Activated CD8-positive, alpha-beta memory T cell treated with anti-CD3 and anti-CD28 coated beads for 36 hours (primary cell): ENCODE measurements at regions not wholly inside any gene's neighbourhood (a gene's known extent, or its start where the extent isn't known, plus 50 kb on each side); places are given as distances from the start of the nearest gene placed in this dataset.
"Not testable (repeated sequence)": the region's sequence is repeated elsewhere in the genome, so short reads cannot be mapped to it uniquely, and the experiment has no call there.

ENCODE experiments used
- CTCF ChIA-PET: fragments of 350-600 bp; sonication (Branson Sonifier 250); formaldehyde crosslinking; loops from one replicate; lab custom pipeline; 2021; ENCODE audit warnings: antibody characterized with exemption; lab: Charles Lee
- POLR2A ChIA-PET: fragments of 350-600 bp; sonication (Branson Sonifier 250); formaldehyde crosslinking; loops from one replicate; lab custom pipeline; 2021; ENCODE audit warnings: antibody characterized with exemption; lab: Charles Lee

GRCh38 chr1:191414981-191415640, 743.2 kb upstream of the RGS18 start:
- CTCF ChIA-PET = no interaction called here

GRCh38 chr1:191419842-191420241, 738.4 kb upstream of the RGS18 start:
- ChIA-PET POLR2A (no interaction called here), CTCF (no interaction called here)

More at GRCh38 chr1:191414981-191415640, 743.2 kb upstream of the RGS18 start:
- POLR2A ChIA-PET = no interaction called here

GRCh38 chr1:191427593-191427992, 730.7 kb upstream of the RGS18 start:
- ChIA-PET CTCF (no interaction called here), POLR2A (no interaction called here)

GRCh38 chr1:191432817-191433216, 725.4 kb upstream of the RGS18 start:
- ChIA-PET CTCF (no interaction called here), POLR2A (no interaction called here)

- ChIA-PET CTCF (no interaction called here), POLR2A (no interaction called here)
These were observed 719.3 kb upstream of the RGS18 start for GRCh38 chr1:191438979-191439378.

- POLR2A ChIA-PET, CTCF ChIA-PET: not testable (repeated sequence)
These were observed 710.0 kb upstream of the RGS18 start for GRCh38 chr1:191448279-191448678.

- CTCF ChIA-PET = no interaction called here
These were observed 705.7 kb upstream of the RGS18 start for GRCh38 chr1:191452586-191452985.

GRCh38 chr1:191453487-191453886, 704.8 kb upstream of the RGS18 start:
- CTCF ChIA-PET = no interaction called here
- POLR2A ChIA-PET = no interaction called here

More at GRCh38 chr1:191452586-191452985, 705.7 kb upstream of the RGS18 start:
- POLR2A ChIA-PET = no interaction called here

GRCh38 chr1:191457889-191458288, 700.4 kb upstream of the RGS18 start:
- ChIA-PET CTCF (no interaction called here), POLR2A (no interaction called here)

- ChIA-PET POLR2A (no interaction called here), CTCF (no interaction called here)
These were observed 698.0 kb upstream of the RGS18 start for GRCh38 chr1:191460234-191460633.

GRCh38 chr1:191483988-191484387, 674.3 kb upstream of the RGS18 start:
- CTCF ChIA-PET = no interaction called here
- POLR2A ChIA-PET = no interaction called here

- ChIA-PET CTCF (no interaction called here), POLR2A (no interaction called here)
These were observed 668.0 kb upstream of the RGS18 start for GRCh38 chr1:191490303-191490702.

GRCh38 chr1:191495040-191495439, 663.2 kb upstream of the RGS18 start:
- POLR2A ChIA-PET = no interaction called here
- CTCF ChIA-PET = no interaction called here

- CTCF ChIA-PET = no interaction called here
These were observed 659.9 kb upstream of the RGS18 start for GRCh38 chr1:191498318-191498717.

GRCh38 chr1:191498825-191499224, 659.4 kb upstream of the RGS18 start:
- POLR2A ChIA-PET = no interaction called here
- CTCF ChIA-PET = no interaction called here

More at GRCh38 chr1:191498318-191498717, 659.9 kb upstream of the RGS18 start:
- POLR2A ChIA-PET = no interaction called here

- CTCF ChIA-PET = no interaction called here
- POLR2A ChIA-PET = no interaction called here
These were observed 653.3 kb upstream of the RGS18 start for GRCh38 chr1:191504999-191505398.

GRCh38 chr1:191508239-191508638, 650.0 kb upstream of the RGS18 start:
- ChIA-PET CTCF (no interaction called here), POLR2A (no interaction called here)

GRCh38 chr1:191511480-191511879, 646.8 kb upstream of the RGS18 start:
- CTCF ChIA-PET, POLR2A ChIA-PET: not testable (repeated sequence)

- ChIA-PET POLR2A (no interaction called here), CTCF (no interaction called here)
These were observed 640.4 kb upstream of the RGS18 start for GRCh38 chr1:191517826-191518225.

- POLR2A ChIA-PET = no interaction called here
- CTCF ChIA-PET = no interaction called here
These were observed 638.7 kb upstream of the RGS18 start for GRCh38 chr1:191519519-191519918.

GRCh38 chr1:191520345-191520744, 637.9 kb upstream of the RGS18 start:
- ChIA-PET CTCF (no interaction called here), POLR2A (no interaction called here)

- POLR2A ChIA-PET, CTCF ChIA-PET: not testable (repeated sequence)
These were observed 632.3 kb upstream of the RGS18 start for GRCh38 chr1:191525944-191526343.
